NCI-H2227 (cell line): ENCODE measurements at regions not wholly inside any gene's neighbourhood (a gene's known extent, or its start where the extent isn't known, plus 50 kb on each side); places are given as distances from the start of the nearest gene placed in this dataset.
"Not testable (repeated sequence)": the region's sequence is repeated elsewhere in the genome, so short reads cannot be mapped to it uniquely, and the experiment has no call there.

Experiments
- DNase-seq: peaks from one replicate; lab custom pipeline; 2025; ENCODE audit not compliant: unreplicated experiment; lab: John Stamatoyannopoulos, UW

DNA sequence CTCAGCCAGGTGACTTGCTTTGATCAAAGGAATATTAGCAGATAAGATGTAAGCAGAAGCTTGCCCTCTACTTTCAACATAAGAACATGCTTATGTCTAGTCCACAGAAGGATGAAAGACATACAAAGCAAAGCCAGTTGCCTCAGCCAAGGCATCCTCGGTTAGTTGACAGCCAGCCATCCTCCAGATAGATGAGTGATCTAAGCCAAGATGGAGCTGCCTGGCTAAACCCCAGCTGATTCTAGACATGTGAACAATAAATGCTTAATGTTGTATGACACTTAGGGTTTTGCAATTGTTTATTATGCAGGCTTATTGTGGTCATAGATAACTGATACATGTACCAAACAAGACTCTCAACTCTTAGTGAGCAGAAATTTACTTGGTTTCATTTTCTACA is 157.6 kb upstream of the TMTC2 start:
- no peak for DNase-seq

DNA sequence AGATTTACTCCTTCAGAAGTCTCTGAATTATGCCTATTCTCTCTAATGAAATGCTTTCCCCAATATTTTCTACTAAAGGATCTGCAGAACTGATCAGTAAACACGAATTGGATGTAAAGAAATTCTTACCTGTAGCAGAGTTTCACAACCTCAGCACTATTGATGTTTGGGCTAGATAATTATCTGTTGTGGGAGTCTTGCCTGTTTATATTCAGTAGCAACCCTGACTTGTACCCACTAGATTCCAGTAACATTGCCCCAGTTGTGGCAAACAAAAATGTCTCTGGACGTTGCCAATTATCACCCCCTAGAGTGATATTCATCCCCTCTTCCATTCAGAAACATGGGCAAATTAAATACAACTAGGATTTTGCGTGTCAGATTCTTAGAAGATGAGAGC is 156.8 kb upstream of the TMTC2 start:
- DNase-seq = no peak

GRCh38 chr12:82530394-82530793 is 156.3 kb upstream of the TMTC2 start:
- DNase-seq = no peak

- no peak for DNase-seq
Observed at GRCh38 chr12:82533341-82533740, 153.4 kb upstream of the TMTC2 start.

DNA sequence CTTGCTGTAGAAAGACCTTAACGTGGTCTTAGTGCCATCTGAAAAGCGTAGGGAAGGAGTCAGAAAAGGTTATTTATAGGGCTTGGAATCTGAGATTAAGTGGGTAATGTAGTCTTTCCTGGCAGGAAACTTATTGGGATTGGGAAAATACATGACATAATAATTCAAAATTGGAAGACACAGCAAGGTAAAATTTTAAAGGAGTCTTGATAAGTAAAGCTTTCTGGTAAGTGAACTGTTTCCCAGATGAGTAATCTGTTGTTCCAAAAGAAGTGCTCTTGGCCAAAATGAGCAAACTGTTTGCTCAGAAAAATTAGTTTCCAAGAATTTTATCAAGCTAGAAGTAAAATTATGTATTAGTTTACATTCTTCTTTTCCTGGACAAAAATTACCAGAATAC is 149.3 kb upstream of the TMTC2 start:
- no peak for DNase-seq

- DNase-seq = no peak
Observed at GRCh38 chr12:82554529-82554928, 132.2 kb upstream of the TMTC2 start.

DNA sequence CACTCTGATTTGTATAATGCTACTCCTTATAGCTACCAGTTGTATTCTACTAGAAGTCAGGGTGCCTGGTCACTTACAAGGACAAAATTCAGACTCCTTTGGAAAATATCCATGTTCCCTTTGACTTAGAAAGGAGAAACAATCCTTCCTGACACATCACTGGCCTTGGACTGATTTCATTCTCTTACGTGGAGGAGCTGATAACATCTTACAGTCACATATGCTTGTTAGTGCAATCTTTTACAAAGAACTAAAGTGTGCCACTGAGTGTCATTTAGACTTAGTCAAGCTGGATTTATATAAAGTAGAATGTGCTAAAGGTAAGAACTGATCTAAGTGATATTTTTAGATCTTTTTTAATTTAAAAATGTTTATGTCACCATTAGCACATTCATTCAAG is 131.0 kb upstream of the TMTC2 start:
- no peak for DNase-seq

- DNase-seq = no peak
Observed at GRCh38 chr12:82565966-82566365, 120.7 kb upstream of the TMTC2 start.

DNA sequence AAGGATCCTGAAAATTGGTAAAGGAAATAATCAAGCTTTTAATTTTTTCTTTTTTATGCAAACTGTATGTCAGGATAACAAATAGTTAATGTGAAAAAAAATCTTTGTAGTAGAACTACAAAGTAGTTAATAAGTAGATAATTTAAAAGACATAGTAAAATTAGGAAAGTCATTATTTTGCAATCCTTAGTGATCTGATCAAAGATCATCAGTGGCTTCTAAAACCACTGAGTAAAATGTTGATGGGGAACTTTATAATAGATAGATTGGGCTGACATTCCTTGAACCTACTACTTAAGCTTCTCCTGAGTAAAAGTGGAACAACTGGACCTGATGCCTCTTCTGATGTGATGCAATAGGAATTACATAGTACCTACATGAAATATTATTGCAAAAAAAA is 119.0 kb upstream of the TMTC2 start:
- DNase-seq = no peak

DNA sequence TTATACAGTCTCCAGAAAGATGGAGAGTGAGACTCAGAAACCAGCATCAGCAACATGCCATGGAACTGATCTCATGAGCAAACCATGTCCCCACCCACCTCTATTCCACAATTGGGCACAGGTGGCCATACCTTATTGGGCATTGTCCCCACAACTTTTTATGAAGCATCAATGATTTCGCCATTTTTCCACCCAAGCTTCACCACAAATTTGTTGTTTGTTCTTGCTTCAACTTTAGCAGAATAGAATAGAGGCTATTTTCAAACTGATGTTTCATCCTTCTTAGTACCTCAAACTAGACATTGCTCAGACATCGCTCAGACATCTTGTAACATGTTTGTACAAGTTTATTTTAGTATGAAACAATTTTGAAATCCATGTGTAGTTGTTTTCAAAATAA is 112.5 kb upstream of the TMTC2 start:
- DNase-seq = no peak

- no peak for DNase-seq
Observed at GRCh38 chr12:82578725-82579124, 108.0 kb upstream of the TMTC2 start.

GRCh38 chr12:82583756-82584155 is 103.0 kb upstream of the TMTC2 start:
- DNase-seq = no peak

- no peak for DNase-seq
Observed at GRCh38 chr12:82593143-82593542, 93.6 kb upstream of the TMTC2 start.

DNA sequence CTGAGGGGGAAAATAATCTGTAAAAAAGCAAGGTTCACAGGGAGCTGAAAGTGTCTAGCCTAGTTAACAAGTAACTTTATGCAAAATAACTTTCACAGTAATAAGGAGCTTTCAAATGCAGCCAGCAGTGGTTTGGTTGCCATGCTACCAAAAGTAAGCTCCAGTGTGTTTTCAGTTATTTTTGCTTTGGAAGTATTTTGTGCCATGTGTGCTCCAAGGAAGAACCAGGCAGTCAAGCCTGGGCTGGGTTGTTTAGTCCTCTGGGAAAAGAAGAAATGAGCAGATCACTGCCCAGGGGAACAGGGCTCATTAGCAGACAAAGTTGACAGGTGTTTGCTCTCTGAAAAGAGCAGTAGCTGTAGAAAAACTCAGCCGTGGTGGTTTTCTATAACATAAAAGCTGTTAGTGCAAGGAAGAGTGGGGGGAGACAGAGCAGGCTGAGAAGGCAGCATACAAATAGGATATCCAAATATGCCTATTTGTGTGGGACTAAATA is 92.8 kb upstream of the TMTC2 start:
- DNase-seq = no peak

DNA sequence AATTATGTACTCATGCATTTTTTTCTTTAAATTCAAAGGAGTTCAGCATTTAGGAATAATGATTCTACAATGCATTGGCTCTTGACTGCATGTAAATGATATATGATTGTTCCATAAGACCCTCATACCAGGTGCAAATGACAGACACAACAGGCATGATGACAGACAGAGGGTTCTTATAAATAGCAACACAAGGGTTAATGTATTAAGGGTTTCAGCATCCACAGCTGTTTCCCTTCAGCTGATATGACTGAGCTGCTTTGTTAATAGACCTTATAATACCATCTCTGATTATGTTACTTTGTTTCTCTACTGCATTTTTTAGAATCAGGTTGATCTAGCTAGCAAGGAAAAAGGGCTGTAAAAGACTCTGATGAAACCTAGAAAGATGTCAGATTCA is 90.8 kb upstream of the TMTC2 start:
- DNase-seq = no peak

- DNase-seq = no peak
Observed at GRCh38 chr12:82596483-82596882, 90.2 kb upstream of the TMTC2 start.

DNA sequence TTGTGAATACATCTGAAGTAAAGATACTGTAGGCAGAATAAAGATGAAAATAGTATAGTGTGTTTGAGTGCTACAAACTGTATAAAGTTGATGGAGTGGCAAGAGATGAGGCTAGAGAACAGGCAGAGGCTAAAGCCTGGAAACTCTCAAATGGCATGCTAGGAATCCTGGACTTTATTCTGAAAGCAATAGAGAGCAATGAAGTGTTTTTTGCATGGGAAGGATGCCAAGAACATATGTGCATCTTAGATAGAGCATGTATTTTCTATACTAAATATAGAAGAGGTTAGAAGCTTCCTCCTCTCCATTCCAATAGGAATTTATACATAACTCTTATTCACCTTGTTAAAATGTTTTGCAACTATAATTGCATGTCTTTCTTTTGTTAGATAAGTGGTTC is 86.3 kb upstream of the TMTC2 start:
- no peak for DNase-seq

- not testable (repeated sequence) for DNase-seq
Observed at GRCh38 chr12:82603647-82604046, 83.1 kb upstream of the TMTC2 start.

DNA sequence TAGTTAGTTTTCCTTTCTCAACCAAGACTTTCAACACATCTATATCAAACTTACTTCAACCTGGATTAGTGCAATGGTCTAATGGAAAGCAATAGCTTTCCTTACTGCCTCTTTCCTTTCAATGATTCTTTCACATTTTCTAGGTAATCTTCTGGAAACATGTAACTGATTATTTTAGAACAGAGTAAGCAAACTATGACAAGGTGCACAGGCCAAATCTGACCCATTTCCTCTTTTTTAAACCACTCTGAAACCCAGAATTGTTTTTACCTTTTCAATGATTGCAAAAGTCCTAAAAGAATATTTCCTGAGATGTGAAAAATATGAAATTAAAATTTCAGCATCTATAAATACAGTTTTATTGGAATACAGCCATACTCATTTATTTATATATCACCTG is 81.6 kb upstream of the TMTC2 start:
- DNase-seq = no peak

- DNase-seq = peak; percentile 30
Observed at GRCh38 chr12:82608706-82609105, 78.0 kb upstream of the TMTC2 start.

- DNase-seq = no peak
Observed at GRCh38 chr12:82609234-82609914, 77.3 kb upstream of the TMTC2 start.

DNA sequence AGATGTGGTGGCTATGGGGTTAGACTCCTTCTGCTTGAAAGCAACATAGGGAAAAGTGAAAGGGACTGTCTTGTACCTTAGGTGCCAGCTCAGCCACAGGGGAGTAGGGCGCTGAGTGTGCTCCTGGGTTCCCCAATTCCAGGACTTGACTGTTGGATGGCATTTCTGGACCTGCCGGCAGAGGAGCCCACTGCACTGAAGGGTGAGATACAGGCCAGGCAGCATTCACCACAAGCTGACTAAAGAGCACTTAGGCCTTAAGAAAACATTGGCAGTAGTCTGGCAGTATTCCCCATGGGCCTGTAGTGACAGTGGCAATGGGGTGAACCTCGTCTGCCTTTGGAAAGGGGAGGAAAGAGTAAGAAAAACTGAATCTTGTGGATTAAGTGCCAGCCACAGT is 67.1 kb upstream of the TMTC2 start:
- DNase-seq = no peak

DNA sequence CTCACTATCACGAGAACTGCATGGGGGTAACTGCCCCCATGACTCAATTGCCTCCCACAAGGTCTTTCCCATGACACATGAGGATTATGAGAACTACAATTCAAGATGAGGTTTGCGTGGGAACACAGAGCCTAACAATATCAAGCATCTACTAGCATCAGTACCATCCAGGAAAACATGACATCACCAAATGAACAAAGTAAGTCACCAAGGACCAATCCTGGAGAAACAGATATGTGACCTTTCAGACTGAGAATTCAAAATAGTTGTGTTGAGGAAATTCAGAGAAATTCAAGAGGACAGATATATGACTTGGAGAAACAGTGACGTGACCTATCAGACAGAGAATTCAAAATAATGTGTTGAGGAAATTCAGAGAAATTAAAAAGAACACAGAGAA is 65.8 kb upstream of the TMTC2 start:
- DNase-seq = no peak
